IMR-90 (cell line): ENCODE measurements at regions not wholly inside any gene's neighbourhood (a gene's known extent, or its start where the extent isn't known, plus 50 kb on each side); places are given as distances from the start of the nearest gene placed in this dataset.

ENCODE experiments used
- ATAC-seq: fragments of 200-7000 bp; cut with Tn5 transposase; 2 replicates; pipeline ENCODE4 v1.9.1; 2020; ENCODE audit warnings: low read depth, mild to moderate bottlenecking, moderate library complexity
- BruUV-seq: library from RNA; stranded (reverse); fragments of 400-500 nt; replicated peaks from 2 replicates; lab custom pipeline; 2021; lab: Mats Ljungman, UMichigan
- CTCF ChIA-PET: fragments of 300-600 bp; formaldehyde crosslinking; extraction: SDS; loops from one replicate; lab custom pipeline; 2021; ENCODE audit warnings: antibody characterized with exemption; lab: Yijun Ruan, JAX
- POLR2A ChIA-PET: fragments of 300-600 bp; sonication (Branson Sonifier 250); formaldehyde crosslinking; loops from one replicate; lab custom pipeline; 2022; ENCODE audit warnings: antibody characterized with exemption; ENCODE audit not compliant: unreplicated experiment; lab: Charles Lee
- DNase-seq: peaks from one replicate; pipeline ENCODE4 v3.0.0; 2013
- H2AFZ ChIP-seq: replicated peaks from 2 replicates; pipeline ENCODE3; 2013; ENCODE audit warnings: low read length, mild to moderate bottlenecking; ENCODE audit not compliant: poor library complexity
- H2AK5ac ChIP-seq: 2 replicates; pipeline ENCODE4 v1.6.1; 2013; ENCODE audit warnings: low read depth, low read length, inconsistent platforms
- H2AK9ac ChIP-seq: replicated peaks from 2 replicates; pipeline ENCODE3; 2013; ENCODE audit warnings: mild to moderate bottlenecking, low read depth, low read length, moderate library complexity; ENCODE audit not compliant: poor library complexity
- H2BK120ac ChIP-seq: 2 replicates; pipeline ENCODE4 v1.6.1; 2013; ENCODE audit warnings: low read depth, low read length, inconsistent platforms
- H2BK15ac ChIP-seq: 3 replicates; pipeline ENCODE4 v1.6.1; 2013; ENCODE audit warnings: low read depth, low read length, inconsistent platforms
- H2BK20ac ChIP-seq: 2 replicates; pipeline ENCODE4 v1.6.1; 2013; ENCODE audit warnings: low read depth, mild to moderate bottlenecking, inconsistent platforms, low read length, moderate library complexity
- H2BK5ac ChIP-seq: 2 replicates; pipeline ENCODE4 v1.6.1; 2013; ENCODE audit warnings: mild to moderate bottlenecking, low read depth, low read length, inconsistent platforms; ENCODE audit not compliant: poor library complexity, severe bottlenecking
- H3K14ac ChIP-seq: replicated peaks from 2 replicates; pipeline ENCODE4 v1.6.1; 2013; ENCODE audit warnings: low read depth, low read length, inconsistent platforms
- H3K18ac ChIP-seq: 2 replicates; pipeline ENCODE4 v1.6.1; 2013; ENCODE audit warnings: low read depth, low read length, control low read depth
- H3K23ac ChIP-seq: 2 replicates; pipeline ENCODE4 v1.6.1; 2013; ENCODE audit warnings: low read depth, low read length, inconsistent platforms
- H3K27ac ChIP-seq: 2 replicates; pipeline ENCODE4 v1.5.1; 2013; ENCODE audit warnings: mild to moderate bottlenecking, control low read depth, low read length; ENCODE audit not compliant: insufficient read depth
- H3K27me3 ChIP-seq: 2 replicates; pipeline ENCODE4 v1.6.1; 2013; ENCODE audit warnings: low read length; ENCODE audit not compliant: control insufficient read depth, insufficient read depth
- H3K36me3 ChIP-seq: 2 replicates; pipeline ENCODE4 v1.6.1; 2013; ENCODE audit warnings: low read length, mixed read lengths; ENCODE audit not compliant: control insufficient read depth, insufficient read depth
- H3K4ac ChIP-seq: 2 replicates; pipeline ENCODE4 v1.6.1; 2013; ENCODE audit warnings: low read depth, low read length, inconsistent platforms
- H3K4me1 ChIP-seq: 2 replicates; pipeline ENCODE4 v1.6.1; 2013; ENCODE audit warnings: low read length, mixed read lengths; ENCODE audit not compliant: control insufficient read depth, insufficient read depth
- H3K4me2 ChIP-seq: 2 replicates; pipeline ENCODE4 v1.6.1; 2013; ENCODE audit warnings: low read depth, mild to moderate bottlenecking, control low read depth, low read length, moderate library complexity
- H3K4me3 ChIP-seq: 2 replicates; pipeline ENCODE4 v1.5.1; 2013; ENCODE audit warnings: low read depth, mild to moderate bottlenecking, control low read depth, low read length, moderate library complexity; ENCODE audit not compliant: insufficient read depth
- H3K56ac ChIP-seq: 2 replicates; pipeline ENCODE4 v1.6.1; 2013; ENCODE audit warnings: low read length, inconsistent platforms; ENCODE audit not compliant: insufficient read depth; ENCODE audit errors: extremely low read depth
- H3K79me1 ChIP-seq, 2 experiments: 2 replicates each; pipeline ENCODE4 v1.6.1; 2013; ENCODE audit warnings: low read length in 2 of 2, inconsistent platforms in 1 of 2, low read depth in 1 of 2
- H3K9ac ChIP-seq: 2 replicates; pipeline ENCODE4 v1.6.1; 2013; ENCODE audit warnings: low read depth, low read length, control low read depth
- H3K9me1 ChIP-seq: 2 replicates; pipeline ENCODE4 v1.6.1; 2013; ENCODE audit warnings: low read length, inconsistent platforms; ENCODE audit not compliant: insufficient read depth
- H3K9me3 ChIP-seq: 2 replicates; pipeline ENCODE4 v1.6.1; 2013; ENCODE audit warnings: low read length; ENCODE audit not compliant: control insufficient read depth, insufficient read depth
- H4K20me1 ChIP-seq: 2 replicates; pipeline ENCODE4 v1.6.1; 2013; ENCODE audit warnings: low read length, inconsistent platforms; ENCODE audit not compliant: insufficient read depth
- H4K5ac ChIP-seq: 2 replicates; pipeline ENCODE4 v1.6.1; 2013; ENCODE audit warnings: mild to moderate bottlenecking, low read depth, low read length, control low read depth
- H4K8ac ChIP-seq, 2 experiments: 2 replicates each; pipeline ENCODE4 v1.6.1; 2013; ENCODE audit warnings: low read depth in 2 of 2, low read length in 2 of 2, control low read depth in 1 of 2, inconsistent platforms in 1 of 2
- H4K91ac ChIP-seq: 2 replicates; pipeline ENCODE4 v1.6.1; 2013; ENCODE audit warnings: low read depth, low read length, inconsistent platforms; ENCODE audit not compliant: insufficient read depth
- BHLHE40 ChIP-seq: fragments of 150-350 bp; IDR thresholded peaks from 2 replicates; pipeline ENCODE4 v1.6.1; 2016; ENCODE audit warnings: mild to moderate bottlenecking, low read depth, low read length
- CEBPB ChIP-seq: IDR thresholded peaks from 2 replicates; pipeline ENCODE4 v1.6.1; 2012; ENCODE audit warnings: low read depth, low read length, improper control_type of control experiment
- CHD1 ChIP-seq: IDR thresholded peaks from 2 replicates; pipeline ENCODE4 v1.6.1; 2012; ENCODE audit warnings: low read depth, low read length, improper control_type of control experiment
- FOS ChIP-seq: fragments of 150-350 bp; IDR thresholded peaks from 2 replicates; pipeline ENCODE4 v1.6.1; 2016; ENCODE audit warnings: low read depth, low read length
- MAFK ChIP-seq: IDR thresholded peaks from 2 replicates; pipeline ENCODE4 v1.6.1; 2012; ENCODE audit warnings: low read depth, low read length, improper control_type of control experiment
- MAZ ChIP-seq: IDR thresholded peaks from 2 replicates; pipeline ENCODE4 v1.6.1; 2012; ENCODE audit warnings: low read depth, mild to moderate bottlenecking, low read length, improper control_type of control experiment, moderate library complexity, borderline replicate concordance
- MXI1 ChIP-seq: IDR thresholded peaks from 2 replicates; pipeline ENCODE4 v1.6.1; 2012; ENCODE audit warnings: low read depth, mild to moderate bottlenecking, low read length, moderate library complexity, borderline replicate concordance
- NFE2L2 ChIP-seq: fragments of 150-350 bp; IDR thresholded peaks from 2 replicates; pipeline ENCODE4 v1.6.1; 2016; ENCODE audit warnings: low read depth, mild to moderate bottlenecking, low read length
- POLR2A ChIP-seq: IDR thresholded peaks from 2 replicates; pipeline ENCODE4 v1.6.1; 2012; ENCODE audit warnings: mild to moderate bottlenecking, low read depth, low read length
- RAD21 ChIP-seq: IDR thresholded peaks from 2 replicates; pipeline ENCODE4 v1.6.1; 2012; ENCODE audit warnings: low read length, improper control_type of control experiment
- RCOR1 ChIP-seq: IDR thresholded peaks from 2 replicates; pipeline ENCODE4 v1.6.1; 2012; ENCODE audit warnings: mild to moderate bottlenecking, low read length, improper control_type of control experiment; ENCODE audit not compliant: insufficient replicate concordance
- RFX5 ChIP-seq: IDR thresholded peaks from 2 replicates; pipeline ENCODE4 v1.8.0; 2012; ENCODE audit warnings: low read depth, mild to moderate bottlenecking, low read length, moderate library complexity
- SMC3 ChIP-seq: fragments of 150-350 bp; IDR thresholded peaks from 2 replicates; pipeline ENCODE4 v1.6.1; 2016; ENCODE audit warnings: low read depth, mild to moderate bottlenecking, antibody characterized with exemption, low read length, moderate library complexity
- USF2 ChIP-seq: fragments of 150-350 bp; IDR thresholded peaks from 2 replicates; pipeline ENCODE4 v1.6.1; 2017; ENCODE audit warnings: mild to moderate bottlenecking, antibody characterized with exemption, low read length, low read depth
- WGBS, 2 experiments: methylation state at CpG; one replicate each; pipeline versions ENCODE4 v1.1.5 to v1.1.7; 2013; ENCODE audit warnings: missing lambda C conversion rate in 2 of 2; ENCODE audit not compliant: insufficient read length in 1 of 2; ENCODE audit errors: extremely low coverage in 2 of 2; 5-methylcytosine and 5-hydroxymethylcytosine counted together
- dilution Hi-C: fragments of 300-500 bp; cut with HindIII; formaldehyde crosslinking; loops from one replicate; pipeline ENCODE4 v1.14.3; 2018; ENCODE audit warnings: low sequenced_read_pairs; ENCODE audit not compliant: unreplicated experiment
- in situ Hi-C: fragments of 300-500 bp; cut with MboI; formaldehyde crosslinking; loops from 3 replicates; pipeline ENCODE4 v1.14.3; 2019; ENCODE audit warnings: low sequenced_read_pairs, inconsistent platforms, mixed read lengths
- intact Hi-C: fragments of 100-400 bp; cut with micrococcal nuclease; formaldehyde crosslinking; loops from 2 replicates; pipeline ENCODE4 v1.10.0; 2022
- TF ChIP-seq, protein P1 (sequence below): fragments of 150-350 bp; IDR thresholded peaks from 2 replicates; pipeline ENCODE4 v1.6.1; 2016; ENCODE audit warnings: low read depth, mild to moderate bottlenecking, low read length, moderate library complexity, borderline replicate concordance
- TF ChIP-seq, protein P2 (sequence below): conservative IDR thresholded peaks from 2 replicates; pipeline ENCODE4 v1.5.1; 2012; ENCODE audit warnings: mild to moderate bottlenecking, low read depth, low read length, improper control_type of control experiment

DNA sequence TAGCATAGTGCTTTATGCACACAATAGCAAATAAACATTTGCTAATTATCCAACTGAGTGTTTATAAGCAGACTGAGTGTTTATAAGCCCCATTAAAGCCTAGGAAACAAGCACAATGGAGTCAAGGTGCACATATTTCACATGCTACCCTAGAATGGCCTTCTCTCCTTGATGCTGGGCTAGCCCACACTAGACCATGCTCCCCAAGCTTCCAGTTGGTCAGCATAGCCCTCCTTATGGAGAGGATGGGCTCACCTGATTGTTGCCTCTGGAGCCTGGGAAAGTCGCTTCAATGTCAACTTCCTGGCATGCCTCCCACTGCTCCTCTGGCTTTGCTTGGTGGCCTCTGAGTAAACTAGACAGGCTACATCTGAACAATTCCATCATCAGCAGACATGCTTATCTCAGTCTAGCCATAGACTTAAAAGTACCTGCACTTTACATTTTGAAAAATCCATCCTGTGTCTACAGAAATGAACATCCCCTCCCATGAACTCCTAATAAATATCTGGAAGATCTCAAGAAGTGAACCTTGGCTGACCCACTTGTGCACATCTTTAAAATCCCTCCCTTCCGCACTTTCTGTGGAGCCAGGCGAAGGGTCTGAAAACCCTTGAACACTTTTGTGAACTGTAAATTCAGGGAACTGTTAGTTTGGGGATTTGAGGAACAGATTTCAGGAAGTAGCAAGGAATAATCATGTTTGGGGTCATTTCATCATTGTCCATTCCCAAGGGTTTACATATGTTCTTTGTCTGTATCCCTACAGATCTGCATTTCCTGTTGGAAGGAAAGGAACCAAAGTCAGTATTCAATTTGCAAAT lies 486.6 kb downstream of the ARHGEF28 start:
- DNase-seq (no peak), ATAC-seq (no peak)
- in situ Hi-C loops (no loop called here), dilution Hi-C loops (no loop called here), intact Hi-C loops (no loop called here)
- H3K4ac ChIP-seq = no peak overlapping the region
- no CpG with 5 or more reads among the region's 3 CpGs for WGBS, 2 experiments
- H3K27ac ChIP-seq = no peak overlapping the region
- H3K36me3 ChIP-seq = no peaks in the 10 kb centered on the region
- no peak overlapping the region for H3K14ac ChIP-seq
- no peak overlapping the region for H3K9ac ChIP-seq
- ChIA-PET CTCF (interaction anchor here (0.7 kb wide), 1 partner anchor 29 kb away, joined by 4 read pairs; no protein-coding TSS in a partner anchor), POLR2A (no interaction called here)
- no TSS peak for BruUV-seq
- no peaks in the 10 kb centered on the region for H3K4me1 ChIP-seq
- no peak overlapping the region for H2AK5ac ChIP-seq
- H2BK5ac ChIP-seq = no peak overlapping the region
- no peak overlapping the region for H2BK15ac ChIP-seq
- no peak overlapping the region for H4K8ac ChIP-seq
- H3K4me3 ChIP-seq = no peak overlapping the region
- TF ChIP-seq CHD1 (no peak), POLR2A (no peak), NFE2L2 (no peak), RFX5 (no peak), FOS (no peak), MAZ (no peak), CEBPB (no peak), RAD21 (no peak), RCOR1 (no peak), MAFK (no peak), SMC3 (no peak), BHLHE40 (no peak), USF2 (no peak), MXI1 (no peak)
- TF ChIP-seq, protein P1, sequence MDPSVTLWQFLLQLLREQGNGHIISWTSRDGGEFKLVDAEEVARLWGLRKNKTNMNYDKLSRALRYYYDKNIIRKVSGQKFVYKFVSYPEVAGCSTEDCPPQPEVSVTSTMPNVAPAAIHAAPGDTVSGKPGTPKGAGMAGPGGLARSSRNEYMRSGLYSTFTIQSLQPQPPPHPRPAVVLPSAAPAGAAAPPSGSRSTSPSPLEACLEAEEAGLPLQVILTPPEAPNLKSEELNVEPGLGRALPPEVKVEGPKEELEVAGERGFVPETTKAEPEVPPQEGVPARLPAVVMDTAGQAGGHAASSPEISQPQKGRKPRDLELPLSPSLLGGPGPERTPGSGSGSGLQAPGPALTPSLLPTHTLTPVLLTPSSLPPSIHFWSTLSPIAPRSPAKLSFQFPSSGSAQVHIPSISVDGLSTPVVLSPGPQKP = no peak
- TF ChIP-seq, protein P2, sequence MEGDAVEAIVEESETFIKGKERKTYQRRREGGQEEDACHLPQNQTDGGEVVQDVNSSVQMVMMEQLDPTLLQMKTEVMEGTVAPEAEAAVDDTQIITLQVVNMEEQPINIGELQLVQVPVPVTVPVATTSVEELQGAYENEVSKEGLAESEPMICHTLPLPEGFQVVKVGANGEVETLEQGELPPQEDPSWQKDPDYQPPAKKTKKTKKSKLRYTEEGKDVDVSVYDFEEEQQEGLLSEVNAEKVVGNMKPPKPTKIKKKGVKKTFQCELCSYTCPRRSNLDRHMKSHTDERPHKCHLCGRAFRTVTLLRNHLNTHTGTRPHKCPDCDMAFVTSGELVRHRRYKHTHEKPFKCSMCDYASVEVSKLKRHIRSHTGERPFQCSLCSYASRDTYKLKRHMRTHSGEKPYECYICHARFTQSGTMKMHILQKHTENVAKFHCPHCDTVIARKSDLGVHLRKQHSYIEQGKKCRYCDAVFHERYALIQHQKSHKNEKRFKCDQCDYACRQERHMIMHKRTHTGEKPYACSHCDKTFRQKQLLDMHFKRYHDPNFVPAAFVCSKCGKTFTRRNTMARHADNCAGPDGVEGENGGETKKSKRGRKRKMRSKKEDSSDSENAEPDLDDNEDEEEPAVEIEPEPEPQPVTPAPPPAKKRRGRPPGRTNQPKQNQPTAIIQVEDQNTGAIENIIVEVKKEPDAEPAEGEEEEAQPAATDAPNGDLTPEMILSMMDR = no peak
- H3K23ac ChIP-seq = no peak overlapping the region
- H3K18ac ChIP-seq = no peak overlapping the region
- no peaks in the 10 kb centered on the region for H3K9me3 ChIP-seq
- H3K9me1 ChIP-seq = no peaks in the 10 kb centered on the region
- H3K56ac ChIP-seq = no peak overlapping the region
- peaks cover 11% of the 10 kb centered on the region for H3K27me3 ChIP-seq
- H3K79me1 ChIP-seq = no peaks in the 10 kb centered on the region
- H2AFZ ChIP-seq = no peak overlapping the region
- no peak overlapping the region for H4K5ac ChIP-seq
- no peak overlapping the region for H3K4me2 ChIP-seq
- H2AK9ac ChIP-seq = no peak overlapping the region
- H4K91ac ChIP-seq = no peak overlapping the region
- no peak overlapping the region for H2BK120ac ChIP-seq
- H4K20me1 ChIP-seq = no peaks in the 10 kb centered on the region
- H2BK20ac ChIP-seq = no peak overlapping the region
